Adrenal gland (tissue), 5 donors: ENCODE measurements at regions not wholly inside any gene's neighbourhood (a gene's known extent, or its start where the extent isn't known, plus 50 kb on each side); places are given as distances from the start of the nearest gene placed in this dataset.

Experiments
- POLR2A ChIP-seq, 2 donors: fragments of 450-650 bp; IDR thresholded peaks; one replicate each; pipeline ENCODE4 v1.6.1; 2017; ENCODE audit warnings: antibody characterized with exemption in 2 of 2, mild to moderate bottlenecking in 2 of 2, moderate library complexity in 1 of 2
- TF ChIP-seq, protein P1 (sequence below), 6 experiments: fragments of 450-650 bp in 4 of 6; fragments of 200-600 bp in 2 of 6; sonication (generic) in 1 of 6; IDR thresholded peaks; 1 replicate in 5 of 6; 2 replicates in 1 of 6; pipeline versions ENCODE4 v1.5.1 to v1.8.0; 2016 to 2021; ENCODE audit warnings: antibody characterized with exemption in 6 of 6, mild to moderate bottlenecking in 2 of 6, moderate library complexity in 1 of 6
- donor health status: DM: no; HTN: no; CAD: no.

DNA sequence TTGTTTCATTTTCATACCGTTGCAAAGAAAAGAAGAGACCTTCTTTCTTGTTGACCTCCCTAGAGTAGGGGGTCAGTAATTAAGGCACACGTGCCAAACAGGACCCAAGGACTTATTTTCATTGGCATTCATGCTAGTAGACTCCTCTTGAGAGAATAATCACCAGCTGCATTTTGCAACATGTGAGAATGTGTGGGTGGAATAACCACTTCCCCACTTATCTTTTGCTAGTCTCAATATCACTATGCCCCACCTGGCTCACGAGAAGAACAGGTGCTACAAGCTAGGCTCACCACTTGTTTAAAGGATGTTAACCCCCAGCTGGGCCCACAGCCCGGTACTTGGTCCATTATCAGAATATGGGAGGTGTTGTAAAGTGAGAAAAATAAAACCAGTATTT, 460.7 kb upstream of the MEF2C start:
- TF ChIP-seq, protein P1, sequence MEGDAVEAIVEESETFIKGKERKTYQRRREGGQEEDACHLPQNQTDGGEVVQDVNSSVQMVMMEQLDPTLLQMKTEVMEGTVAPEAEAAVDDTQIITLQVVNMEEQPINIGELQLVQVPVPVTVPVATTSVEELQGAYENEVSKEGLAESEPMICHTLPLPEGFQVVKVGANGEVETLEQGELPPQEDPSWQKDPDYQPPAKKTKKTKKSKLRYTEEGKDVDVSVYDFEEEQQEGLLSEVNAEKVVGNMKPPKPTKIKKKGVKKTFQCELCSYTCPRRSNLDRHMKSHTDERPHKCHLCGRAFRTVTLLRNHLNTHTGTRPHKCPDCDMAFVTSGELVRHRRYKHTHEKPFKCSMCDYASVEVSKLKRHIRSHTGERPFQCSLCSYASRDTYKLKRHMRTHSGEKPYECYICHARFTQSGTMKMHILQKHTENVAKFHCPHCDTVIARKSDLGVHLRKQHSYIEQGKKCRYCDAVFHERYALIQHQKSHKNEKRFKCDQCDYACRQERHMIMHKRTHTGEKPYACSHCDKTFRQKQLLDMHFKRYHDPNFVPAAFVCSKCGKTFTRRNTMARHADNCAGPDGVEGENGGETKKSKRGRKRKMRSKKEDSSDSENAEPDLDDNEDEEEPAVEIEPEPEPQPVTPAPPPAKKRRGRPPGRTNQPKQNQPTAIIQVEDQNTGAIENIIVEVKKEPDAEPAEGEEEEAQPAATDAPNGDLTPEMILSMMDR (IDR thresholded peaks at IDR 0.05), result no peak
- no peak for TF ChIP-seq POLR2A (IDR thresholded peaks at IDR 0.05)
